GM19372 (cell line): ENCODE measurements at regions not wholly inside any gene's neighbourhood (a gene's known extent, or its start where the extent isn't known, plus 50 kb on each side); places are given as distances from the start of the nearest gene placed in this dataset.

Source experiments
- ATAC-seq: cut with Tn5 transposase; IDR thresholded peaks from one replicate; pipeline ENCODE4 v1.9.1; 2021; ENCODE audit warnings: mild to moderate bottlenecking, low read depth, moderate library complexity; ENCODE audit not compliant: unreplicated experiment

DNA sequence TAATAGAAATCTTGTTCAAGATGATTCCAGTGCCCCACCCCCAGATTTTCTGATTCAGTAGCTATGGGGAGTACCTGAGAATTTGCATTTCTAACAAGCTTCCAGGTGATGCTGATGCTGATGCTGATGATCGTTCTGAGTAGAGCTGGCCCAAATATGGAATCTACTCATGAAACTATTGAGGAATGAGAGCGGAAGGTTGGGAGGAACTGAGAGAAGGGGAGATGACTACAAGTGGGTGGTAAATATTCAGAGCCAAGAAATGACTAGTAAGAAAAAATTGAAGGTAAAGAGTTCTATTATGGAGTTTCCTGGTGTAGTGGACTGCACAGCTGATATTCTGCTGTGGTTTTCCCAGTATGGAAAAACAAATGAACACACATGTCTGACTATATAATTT lies 235.4 kb upstream of the FN1 start:
- ATAC-seq = no peak

DNA sequence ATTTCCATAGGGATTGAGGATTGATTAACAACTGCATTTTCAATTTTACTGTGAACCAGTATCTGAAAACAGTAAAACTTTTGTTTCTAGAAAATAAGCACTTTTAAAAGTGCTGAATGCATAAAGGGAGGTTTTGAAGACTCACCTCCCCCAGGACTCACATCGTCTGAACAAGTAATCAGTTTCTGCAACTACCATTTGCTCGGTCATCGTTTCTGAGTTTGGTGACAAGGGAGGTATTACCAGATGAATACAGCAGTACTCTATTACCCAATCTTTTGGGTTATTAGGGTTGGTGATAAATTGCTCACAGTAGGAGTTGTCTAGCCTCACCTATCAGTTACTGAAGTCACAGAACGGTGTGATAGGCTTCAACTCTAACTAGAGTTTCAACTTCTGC lies 234.5 kb upstream of the FN1 start:
- ATAC-seq = no peak

DNA sequence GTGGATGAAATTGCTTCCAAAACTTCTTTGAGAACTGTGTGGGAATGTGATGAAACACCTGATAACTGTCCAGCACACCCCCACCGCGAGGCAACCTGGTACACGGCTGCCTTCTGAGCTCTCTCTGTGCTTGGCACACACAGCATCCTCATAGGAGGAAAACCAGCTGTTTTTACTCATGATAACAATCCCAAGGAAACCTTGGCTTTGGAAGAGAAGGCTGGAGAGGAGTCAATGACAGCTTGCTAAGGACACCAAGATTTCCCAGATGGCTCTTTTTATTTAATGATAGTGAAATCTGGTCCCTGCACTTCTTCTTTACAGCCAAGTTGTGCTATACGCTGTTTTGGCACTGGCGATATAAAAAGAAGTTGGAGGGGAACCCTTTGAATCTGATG lies 232.5 kb upstream of the FN1 start:
- ATAC-seq = no peak

DNA sequence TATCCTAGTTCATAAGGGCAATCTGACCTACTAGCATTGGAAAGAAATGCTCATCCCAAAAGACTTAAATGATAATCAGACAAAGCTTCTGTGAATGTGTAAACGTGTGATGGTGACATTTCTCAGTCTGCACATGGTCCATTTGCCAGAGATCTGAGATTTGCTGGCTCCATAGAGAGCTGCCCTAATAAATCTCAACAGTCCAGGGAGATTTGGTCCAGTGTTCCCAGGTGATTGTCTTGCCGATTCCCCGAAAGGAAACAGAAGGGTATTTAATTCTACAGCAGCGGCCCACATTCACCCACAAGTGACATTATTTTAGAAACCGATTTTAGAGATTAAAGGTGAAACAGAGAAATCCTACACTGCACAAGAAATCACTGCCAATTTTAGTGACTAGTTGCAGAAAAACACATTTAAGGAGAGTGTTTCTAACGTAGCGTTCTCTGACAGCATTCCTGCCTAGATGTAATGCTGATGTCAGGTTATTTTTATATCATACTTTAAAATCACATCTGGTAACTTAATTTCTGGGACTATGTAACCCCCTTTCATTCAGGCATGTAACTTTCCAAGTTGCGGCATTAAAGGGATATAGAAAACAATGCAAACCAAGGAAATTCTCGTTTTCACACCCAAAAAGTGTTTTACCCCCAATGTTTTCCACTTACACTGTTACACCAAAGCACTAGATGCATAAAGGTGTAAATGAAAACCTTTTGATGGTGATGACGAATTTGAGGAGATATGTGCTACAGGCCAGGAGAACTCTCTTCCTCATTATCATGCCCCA lies 231.9 kb upstream of the FN1 start:
- no peak for ATAC-seq

DNA sequence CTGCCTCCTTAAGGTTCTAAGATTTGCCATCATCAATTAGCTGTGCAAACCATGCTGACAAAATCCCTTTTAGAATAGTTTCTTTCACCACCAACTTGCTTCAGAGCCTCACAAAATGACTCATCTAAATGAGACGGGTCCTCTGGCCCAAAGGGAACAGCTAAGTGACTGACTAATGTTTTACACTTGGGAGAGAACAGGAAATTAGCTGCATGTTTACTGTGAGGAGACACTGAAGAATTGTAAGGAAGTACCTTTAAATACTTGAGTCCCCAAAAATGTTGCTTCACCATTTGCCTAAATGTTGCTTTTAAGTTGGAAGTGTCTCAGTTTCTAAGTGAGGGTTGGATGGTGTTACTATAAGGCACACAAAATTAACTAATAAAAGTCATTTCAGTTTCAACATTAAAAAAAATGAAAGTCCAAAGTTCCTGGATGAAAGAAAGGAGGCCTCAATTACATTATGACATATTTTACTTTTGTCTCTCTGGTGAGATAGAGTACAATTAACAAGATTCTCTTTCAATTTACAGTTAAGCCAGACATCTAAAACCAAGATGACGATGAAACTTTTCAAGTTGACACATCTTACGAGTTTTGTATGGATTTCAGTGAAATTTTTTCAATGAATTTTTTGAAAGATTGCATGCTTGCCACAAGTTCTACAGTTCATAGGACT lies 229.1 kb upstream of the FN1 start:
- ATAC-seq = no peak

DNA sequence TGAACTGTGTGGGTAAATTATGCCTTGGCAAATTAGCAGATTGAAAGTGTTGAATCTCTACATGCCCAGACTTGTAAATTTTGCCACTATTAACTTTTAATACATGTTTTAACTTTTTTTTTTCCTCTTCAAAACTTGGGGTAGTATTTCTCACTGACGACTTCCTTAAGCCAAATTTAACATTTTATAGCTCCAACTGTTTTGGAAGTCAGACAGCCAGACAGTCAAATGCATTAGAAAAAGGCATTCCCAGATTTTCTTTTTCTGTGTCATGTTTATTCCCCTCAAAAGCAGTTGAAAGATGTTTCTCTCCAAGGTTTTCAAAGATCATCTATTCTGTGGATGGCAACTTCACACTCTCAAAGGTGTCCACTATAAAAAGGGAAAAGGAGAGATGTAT lies 226.8 kb upstream of the FN1 start:
- ATAC-seq = no peak

DNA sequence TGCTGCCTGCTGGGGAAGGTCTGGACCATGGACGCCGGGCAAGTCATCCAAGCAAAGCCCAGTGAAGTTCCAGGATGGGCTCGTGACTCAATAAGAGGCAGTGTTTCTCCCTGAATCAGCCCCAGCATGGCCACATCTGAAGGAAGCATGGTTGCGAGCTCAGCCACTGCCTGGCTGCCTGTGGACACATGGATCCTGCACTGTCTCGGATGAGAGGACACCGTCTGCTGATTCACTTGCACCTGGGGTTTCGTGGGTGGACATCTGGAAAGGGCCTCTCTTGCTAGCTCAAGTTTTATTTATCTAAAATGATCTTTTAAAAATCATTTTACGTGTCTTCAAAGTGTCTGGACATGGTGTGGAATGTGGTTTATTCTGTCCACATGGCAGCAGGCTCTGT lies 224.8 kb upstream of the FN1 start:
- no peak for ATAC-seq

DNA sequence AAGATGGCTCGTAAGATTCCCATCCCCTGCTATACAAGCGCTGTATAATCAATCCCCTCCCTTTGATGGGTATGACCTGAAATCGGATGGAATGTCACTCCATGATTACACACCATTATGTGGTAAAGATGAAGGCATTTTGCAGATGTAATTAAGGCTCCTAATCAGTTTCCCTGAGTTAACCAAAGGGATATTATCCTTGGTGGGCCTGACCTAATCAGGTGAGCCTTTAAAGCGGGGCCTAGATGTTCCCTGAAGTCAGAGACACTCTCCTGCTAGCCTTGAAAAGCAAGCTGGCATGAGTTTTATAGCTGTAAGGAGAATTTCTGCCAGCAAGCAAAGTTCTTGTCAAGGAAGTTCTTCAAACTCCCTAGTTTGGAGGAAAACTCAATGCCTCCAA lies 223.8 kb upstream of the FN1 start:
- no peak for ATAC-seq

DNA sequence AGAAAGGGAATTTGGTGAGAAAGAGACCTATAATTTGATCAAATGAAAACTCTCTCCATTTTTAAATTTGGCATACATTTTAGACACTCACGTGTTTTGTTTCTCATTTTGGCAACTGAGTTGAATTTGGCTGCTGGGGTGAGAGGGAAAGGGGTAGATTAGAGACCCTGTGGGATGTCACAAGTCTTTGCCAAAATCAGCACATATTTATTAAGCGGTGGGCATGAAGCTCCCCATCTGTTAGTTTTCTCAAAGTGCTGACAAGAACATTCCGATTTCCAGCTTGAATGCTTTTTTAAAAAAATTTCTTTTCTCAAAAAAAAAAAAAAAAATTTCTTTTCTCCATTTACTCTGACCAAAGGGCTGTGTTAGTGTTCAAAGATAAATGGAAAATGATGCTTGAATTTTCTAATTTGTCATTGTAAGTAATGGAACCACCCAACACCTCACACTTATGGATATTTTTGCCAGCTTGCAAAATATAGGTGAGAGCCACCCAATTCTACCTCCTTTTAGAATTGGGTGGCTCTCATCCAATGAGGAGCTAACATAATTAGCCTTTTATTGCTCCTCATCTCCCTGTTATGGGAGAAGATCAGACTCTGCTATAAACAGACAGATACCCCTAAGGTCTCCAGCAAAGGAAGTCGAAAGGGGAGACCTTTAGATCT lies 222.9 kb upstream of the FN1 start:
- ATAC-seq = no peak

DNA sequence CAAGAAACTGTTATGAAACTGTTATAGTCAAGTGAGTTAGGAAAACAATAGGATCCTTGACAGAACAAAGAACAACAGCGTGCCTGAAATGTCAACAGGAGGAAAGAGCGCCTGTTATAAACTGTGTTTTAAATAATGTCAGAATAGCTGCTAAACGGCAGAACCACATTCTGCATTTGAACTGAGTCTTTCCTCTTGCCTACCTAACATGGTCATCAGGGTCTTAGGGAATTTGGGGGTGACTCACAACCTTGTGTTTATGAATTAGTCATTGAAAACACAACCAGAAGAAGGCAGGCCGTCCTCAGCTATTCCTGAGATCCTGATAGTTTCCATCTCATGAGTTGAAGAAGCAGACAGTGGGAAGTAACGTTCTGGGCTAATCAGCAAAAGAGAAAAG lies 222.0 kb upstream of the FN1 start:
- ATAC-seq = no peak

DNA sequence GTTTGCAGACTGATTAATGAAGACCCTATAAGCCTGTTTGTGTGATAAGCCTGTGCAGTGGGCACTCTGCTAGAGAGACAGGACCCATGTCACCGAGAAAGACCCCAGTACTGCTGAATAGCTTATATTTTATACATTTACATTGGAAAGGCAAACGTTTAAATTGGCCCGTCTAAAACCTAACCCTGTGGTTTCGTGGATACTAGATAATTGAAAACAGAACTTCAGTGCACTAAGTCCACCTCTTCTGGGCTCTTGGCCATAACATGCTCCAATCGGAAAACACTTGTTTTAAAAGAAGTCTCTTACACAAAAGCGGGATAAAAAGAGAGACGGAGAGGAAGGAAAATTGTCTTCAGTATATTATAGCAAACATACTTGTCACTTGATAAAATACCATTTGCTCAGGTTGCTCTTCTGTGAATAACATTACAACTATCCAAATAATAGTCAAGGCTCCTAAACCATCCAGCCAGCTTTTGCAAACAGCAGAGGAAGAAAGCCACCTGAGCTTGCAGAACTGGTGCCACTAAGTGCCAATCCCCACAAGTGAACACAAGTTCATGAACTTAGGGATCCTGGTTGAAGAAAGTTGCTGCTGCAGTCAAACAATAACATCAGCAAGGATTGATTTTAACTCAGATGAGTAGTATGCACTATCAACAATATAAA lies 218.4 kb upstream of the FN1 start:
- ATAC-seq = no peak

DNA sequence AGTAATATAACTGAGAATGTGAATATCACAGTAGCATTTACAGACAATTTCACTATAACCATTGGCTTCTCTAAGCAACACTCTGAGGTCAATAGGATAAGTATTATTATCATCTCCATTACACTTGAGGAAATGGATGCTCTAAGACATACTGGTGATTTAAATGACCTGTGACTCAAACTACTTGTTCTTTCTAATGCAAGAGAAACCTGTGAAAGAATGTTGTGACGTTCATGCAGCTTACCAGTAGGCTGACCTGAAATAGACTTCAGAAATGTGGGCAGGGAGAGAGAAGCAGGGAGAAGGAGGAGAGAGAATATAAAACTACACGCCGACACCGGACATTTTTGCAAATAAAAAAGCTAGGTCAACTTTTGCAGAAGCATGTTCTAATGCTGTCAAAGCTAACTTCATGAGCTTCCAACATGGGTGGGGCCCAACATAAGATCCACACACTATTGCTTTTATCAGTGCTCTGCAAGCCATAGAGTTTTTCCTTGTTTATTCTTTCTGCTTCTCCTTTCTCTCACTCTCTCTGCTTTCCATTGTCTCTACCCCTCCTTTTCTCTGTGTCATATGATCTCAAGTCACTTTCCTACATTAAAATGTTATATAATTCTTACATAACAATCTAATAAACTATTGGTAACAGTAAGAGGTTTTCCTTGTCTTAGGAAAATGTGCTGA lies 217.6 kb upstream of the FN1 start:
- no peak for ATAC-seq

DNA sequence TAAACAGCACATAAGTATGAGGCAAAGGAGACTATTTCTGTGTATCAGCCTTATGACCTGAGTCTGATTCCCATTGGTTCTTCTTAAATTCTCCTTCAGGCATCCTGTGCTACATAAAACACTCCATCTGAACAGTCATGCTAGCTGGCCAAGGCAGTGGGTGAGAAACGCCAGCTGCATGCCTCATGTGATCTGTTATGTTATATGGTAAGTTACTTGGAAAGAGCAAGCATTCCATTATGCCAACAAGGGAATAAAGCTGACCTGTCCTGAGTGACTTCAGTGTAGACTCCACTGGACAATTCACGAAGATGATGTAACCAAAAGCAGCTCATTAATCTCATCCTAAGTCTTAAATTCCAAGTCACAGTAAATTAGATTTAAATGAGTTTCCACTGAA lies 216.5 kb upstream of the FN1 start:
- no peak for ATAC-seq

DNA sequence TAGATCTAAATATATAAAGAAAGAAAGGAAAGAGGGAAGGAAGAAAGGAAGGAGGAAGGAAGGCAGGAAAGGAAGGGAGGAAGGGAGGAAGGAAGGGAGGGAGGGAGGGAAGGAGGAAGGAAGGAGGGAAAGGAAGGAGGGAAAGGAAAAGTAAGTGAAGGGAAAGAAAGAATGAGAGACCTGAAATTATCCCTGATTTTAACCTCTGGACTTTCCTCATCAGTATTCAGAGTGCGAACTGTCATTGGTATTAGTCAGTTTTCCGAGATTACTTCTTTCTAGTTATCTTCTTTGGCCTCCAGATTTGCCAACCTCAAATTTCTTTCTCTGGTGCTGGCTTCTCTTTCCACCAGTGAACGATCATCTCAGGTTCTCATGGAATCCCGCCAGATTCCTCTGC lies 215.5 kb upstream of the FN1 start:
- ATAC-seq = no peak

DNA sequence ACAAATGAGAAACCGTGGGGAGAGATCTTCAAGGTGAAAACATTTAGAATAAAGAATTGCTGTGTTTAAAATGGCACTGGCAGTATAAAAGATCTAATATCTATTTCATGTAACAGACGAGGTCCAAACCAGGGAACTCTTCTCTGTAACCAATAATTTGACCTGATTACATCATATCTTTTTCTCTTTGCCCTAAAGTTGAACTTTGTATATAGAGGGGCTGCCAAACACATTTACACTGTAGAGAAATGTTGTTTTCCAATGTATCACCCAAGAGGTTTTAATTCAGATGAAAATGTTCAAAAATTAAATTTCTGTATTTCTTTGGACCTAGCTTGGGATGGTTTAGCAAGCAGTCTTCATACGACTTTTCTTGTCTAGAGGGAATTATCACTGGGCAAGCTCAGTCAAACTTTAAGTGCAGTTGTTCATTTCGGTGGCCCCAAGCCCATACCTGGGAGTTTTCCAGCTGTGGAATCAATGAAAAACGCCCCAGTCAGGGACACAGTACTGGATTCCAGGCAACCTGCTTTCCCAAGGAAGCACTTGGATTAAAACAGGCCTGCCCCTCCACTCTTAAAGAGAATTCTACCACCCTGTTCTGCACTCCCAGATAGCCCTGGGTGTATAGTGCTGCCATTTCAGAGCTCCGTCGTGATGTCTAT lies 208.5 kb upstream of the FN1 start:
- no peak for ATAC-seq

DNA sequence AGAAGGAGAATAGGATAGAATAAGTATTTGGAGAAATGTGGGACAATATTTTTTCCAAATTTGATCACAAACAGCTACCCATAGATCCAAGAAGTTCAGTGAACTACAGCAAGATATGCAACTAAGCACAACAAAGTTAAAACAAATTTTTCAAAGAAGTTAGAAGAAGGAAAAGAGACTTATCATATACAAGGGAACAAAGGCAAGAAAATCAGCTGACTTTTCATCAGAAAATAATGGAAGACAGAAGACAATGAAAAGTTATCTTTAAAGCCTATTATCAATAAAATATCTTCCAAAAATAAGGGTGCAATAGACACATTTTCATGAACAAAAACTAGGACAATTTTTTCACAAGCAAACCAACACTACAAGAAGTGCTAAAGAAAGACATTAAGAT lies 202.8 kb upstream of the FN1 start:
- ATAC-seq = no peak

DNA sequence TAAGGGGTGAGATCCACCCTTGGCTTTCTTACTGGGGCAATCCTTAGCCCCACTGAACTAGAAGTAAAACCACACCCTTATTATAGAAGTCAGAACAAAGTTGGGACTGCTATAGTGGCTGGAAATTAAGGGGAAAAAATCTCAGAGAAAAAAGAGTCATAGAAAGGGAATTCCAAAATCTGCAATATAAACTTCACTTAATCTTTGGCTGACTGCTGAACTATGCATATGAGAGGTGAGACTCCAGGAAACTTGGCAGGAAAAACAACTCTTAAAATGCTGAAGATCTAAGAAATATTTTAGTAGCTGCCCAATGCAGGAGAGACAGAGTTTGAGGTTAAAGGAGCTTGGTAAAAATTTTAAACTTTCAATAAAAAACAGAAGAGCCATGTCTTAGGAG lies 201.8 kb upstream of the FN1 start:
- no peak for ATAC-seq

DNA sequence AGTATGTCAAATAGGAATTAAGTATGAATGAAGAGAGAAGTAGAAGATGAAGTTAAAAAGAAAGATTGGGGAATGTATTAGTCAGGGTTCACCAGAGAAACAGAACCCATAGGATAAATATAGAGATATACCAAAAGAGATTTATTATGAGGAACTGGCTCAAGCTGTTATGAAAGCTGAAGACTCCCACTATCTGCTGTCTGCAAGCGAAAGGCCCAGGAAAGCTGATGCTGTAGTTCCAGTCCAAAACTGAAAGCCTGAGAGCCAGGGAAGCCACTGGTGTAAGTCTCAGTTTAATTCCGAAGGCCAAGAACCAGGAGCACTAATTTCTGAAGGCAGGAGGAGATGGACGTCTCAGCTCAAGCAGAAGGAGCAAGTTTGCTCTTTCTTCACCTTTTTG lies 200.9 kb upstream of the FN1 start:
- no peak for ATAC-seq

DNA sequence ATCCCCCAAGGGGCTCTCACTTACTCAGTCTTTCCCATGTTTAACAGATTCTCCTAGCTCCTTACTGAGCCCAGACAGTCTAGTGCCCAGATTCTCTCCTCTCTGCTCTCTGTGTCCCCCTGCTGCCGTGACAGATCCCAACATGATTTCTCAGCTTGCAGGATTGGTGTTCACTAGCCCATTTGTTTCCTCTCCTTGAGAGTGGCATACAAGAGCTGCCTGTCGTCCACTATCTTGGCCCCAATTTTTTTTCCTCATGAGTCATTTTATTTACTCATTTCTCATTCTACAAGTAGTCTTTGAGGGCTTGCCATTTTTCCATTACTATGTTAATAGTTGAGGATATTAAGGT lies 199.9 kb upstream of the FN1 start:
- ATAC-seq = no peak

DNA sequence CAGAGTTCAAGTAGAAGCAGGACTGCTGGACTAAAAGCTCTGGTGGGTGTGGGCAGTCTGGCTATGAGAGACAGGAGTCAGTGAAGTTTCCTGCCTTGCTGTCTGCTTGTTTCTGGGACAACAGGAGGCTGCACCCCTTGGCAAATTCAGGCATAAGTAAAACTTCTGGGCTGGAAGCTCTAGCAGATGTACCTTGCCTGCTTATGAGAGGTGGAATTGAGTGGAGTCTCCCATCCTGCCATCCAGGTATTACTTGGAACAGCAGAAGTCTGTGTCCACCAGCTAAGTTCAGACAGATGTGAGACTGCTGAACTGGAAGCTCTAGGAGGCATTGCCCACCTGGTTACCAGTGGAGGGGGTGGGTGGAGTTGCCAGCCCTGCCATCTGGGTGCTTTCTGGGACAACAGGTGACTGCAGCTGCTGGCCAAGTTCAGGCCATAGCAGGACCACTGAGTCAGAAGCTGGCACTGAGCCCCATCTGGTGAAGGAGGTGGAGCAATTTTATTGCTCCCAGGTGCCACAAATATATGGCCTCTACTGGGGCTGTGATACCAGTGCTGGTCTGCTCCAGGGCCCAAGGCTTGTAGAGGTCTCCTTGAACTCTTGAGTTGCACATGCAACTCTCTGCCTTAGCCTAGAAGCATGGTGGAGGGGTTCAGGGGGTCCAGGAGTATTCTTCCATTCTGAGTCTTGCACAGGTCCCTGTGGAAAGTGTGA lies 199.4 kb upstream of the FN1 start:
- no peak for ATAC-seq
